ENCODE measurements at regions not wholly inside any gene's neighbourhood (a gene's known extent, or its start where the extent isn't known, plus 50 kb on each side); places are given as distances from the start of the nearest gene placed in this dataset.
"Not testable (repeated sequence)": the region's sequence is repeated elsewhere in the genome, so short reads cannot be mapped to it uniquely, and the experiment has no call there.

DNA sequence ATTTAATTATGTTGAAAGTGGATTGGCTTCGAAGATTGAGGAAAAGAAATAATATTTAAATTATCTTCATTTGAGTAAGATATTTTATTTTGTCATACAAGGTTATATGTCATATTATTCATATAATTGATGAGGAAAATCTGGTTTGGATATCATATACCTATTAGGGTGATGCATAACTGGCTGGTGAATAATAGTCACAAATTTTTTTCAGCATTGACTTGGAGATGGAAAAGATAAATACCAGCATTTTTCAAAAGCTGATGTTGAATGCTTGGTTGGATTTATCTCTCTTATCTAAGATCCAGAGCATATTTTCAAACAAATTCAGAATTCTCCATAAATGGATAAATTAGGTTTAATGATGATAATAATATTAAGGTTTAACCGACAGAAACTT lies 93.5 kb upstream of the SLIT2 start:
- Histone ChIP-seq H3K36me3 (replicated peaks in 1 of 2; ENCODE audit: control insufficient read depth in 1 of 2, insufficient read depth in 2 of 2, low read length in 2 of 2) (no peaks in the 10 kb centered on the region), H3K4me1 (ENCODE audit: insufficient read depth, low read length) (no peaks in the 10 kb centered on the region), H3K9me3 (ENCODE audit: low read length) (peaks cover 93% of the 10 kb centered on the region), H2AFZ (ENCODE audit: low read length) (no peak overlapping the region), H4K20me1 (ENCODE audit: insufficient read depth, low read length) (no peaks in the 10 kb centered on the region), H3K9ac (ENCODE audit: insufficient read depth, low read depth, low read length) (no peak overlapping the region), H3K79me2 (ENCODE audit: insufficient read depth, low read length) (no peaks in the 10 kb centered on the region), H3K4me3 (replicated peaks in 1 of 3; ENCODE audit: insufficient read depth in 1 of 3, low read depth in 2 of 3, low read length in 3 of 3) (no peak overlapping the region), H3K27ac (ENCODE audit: extremely low read length, insufficient read depth, low read length) (no peak overlapping the region), H3K27me3 (ENCODE audit: control insufficient read depth in 1 of 2, insufficient read depth in 2 of 2, low read length in 2 of 2) (no peaks in the 10 kb centered on the region), H3K4me2 (ENCODE audit: low read depth, low read length) (no peak overlapping the region)
- in situ Hi-C loops (cut with HindIII; ENCODE audit: extremely low pct_ligation_motif_present, low pct_unique_long_range_greater_than_20kb): no loop called here
- WGBS (ENCODE audit: low lambda C conversion rate): 5% methylated on average over 2 of the region's 2 CpGs
- DNase-seq (ENCODE audit: low spot score) (no peak), ATAC-seq (no peak), FAIRE-seq (no peak)
- no peak for TF ChIP-seq AKAP8 (CRISPR knock-in tag; IDR thresholded peaks at IDR 0.05)
- no peak for TF ChIP-seq ZMYM4 (CRISPR knock-in tag; IDR thresholded peaks at IDR 0.05)
- TF ChIP-seq FOXK1 (CRISPR knock-in tag; IDR thresholded peaks at IDR 0.05; ENCODE audit: borderline replicate concordance, low read depth): no peak
- TF ChIP-seq ASH2L (IDR thresholded peaks at IDR 0.05; ENCODE audit: insufficient read length, low read depth, low read length): no peak
- TF ChIP-seq, protein P1, sequence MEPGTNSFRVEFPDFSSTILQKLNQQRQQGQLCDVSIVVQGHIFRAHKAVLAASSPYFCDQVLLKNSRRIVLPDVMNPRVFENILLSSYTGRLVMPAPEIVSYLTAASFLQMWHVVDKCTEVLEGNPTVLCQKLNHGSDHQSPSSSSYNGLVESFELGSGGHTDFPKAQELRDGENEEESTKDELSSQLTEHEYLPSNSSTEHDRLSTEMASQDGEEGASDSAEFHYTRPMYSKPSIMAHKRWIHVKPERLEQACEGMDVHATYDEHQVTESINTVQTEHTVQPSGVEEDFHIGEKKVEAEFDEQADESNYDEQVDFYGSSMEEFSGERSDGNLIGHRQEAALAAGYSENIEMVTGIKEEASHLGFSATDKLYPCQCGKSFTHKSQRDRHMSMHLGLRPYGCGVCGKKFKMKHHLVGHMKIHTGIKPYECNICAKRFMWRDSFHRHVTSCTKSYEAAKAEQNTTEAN (CRISPR knock-in tag; conservative IDR thresholded peaks at IDR 0.05): no peak
- POLR2A ChIA-PET: no interaction called here
- BruUV-seq (replicated peaks): no TSS peak
- intact Hi-C loops (cut with micrococcal nuclease; ENCODE audit: unreplicated experiment): no loop called here
- CTCF ChIA-PET (ENCODE audit: low intra/inter-chr PET ratio, low total read pairs): no interaction called here

DNA sequence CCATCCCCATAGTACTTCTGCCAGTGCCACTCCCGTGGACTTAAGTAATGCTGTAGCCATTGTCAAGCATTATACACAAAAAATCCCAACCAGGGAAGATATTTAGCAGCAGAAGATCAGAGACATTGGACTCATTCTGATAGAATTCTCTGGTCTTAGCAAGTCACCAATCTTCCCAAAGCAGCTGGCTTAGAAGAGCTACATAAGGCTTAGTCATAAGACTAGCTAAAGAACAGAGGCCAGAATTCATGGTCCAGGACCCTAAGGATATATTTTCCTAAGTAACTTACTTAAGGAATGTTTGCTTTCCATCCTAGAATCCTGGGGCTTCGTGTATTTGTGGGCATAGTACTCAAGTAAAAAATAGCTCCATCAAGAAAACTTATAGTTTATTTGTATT lies 100.3 kb upstream of the SLIT2 start:
- no TSS peak for BruUV-seq (replicated peaks)
- TF ChIP-seq, protein P2, sequence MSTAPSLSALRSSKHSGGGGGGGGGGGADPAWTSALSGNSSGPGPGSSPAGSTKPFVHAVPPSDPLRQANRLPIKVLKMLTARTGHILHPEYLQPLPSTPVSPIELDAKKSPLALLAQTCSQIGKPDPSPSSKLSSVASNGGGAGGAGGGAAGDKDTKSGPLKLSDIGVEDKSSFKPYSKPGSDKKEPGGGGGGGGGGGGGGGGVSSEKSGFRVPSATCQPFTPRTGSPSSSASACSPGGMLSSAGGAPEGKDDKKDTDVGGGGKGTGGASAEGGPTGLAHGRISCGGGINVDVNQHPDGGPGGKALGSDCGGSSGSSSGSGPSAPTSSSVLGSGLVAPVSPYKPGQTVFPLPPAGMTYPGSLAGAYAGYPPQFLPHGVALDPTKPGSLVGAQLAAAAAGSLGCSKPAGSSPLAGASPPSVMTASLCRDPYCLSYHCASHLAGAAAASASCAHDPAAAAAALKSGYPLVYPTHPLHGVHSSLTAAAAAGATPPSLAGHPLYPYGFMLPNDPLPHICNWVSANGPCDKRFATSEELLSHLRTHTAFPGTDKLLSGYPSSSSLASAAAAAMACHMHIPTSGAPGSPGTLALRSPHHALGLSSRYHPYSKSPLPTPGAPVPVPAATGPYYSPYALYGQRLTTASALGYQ (CRISPR knock-in tag; IDR thresholded peaks at IDR 0.05): no peak
- TF ChIP-seq SPEN (CRISPR knock-in tag; IDR thresholded peaks at IDR 0.05; ENCODE audit: low read depth): no peak
- TF ChIP-seq NFKB2 (CRISPR knock-in tag; IDR thresholded peaks at IDR 0.05; ENCODE audit: borderline replicate concordance): no peak
- TF ChIP-seq ZNF329 (CRISPR knock-in tag; IDR thresholded peaks at IDR 0.05; ENCODE audit: low read depth): no peak
- H2AFZ ChIP-seq (ENCODE audit: low read length): no peak overlapping the region
- H3K4me2 ChIP-seq (ENCODE audit: low read depth, low read length): no peak overlapping the region
- intact Hi-C loops (cut with micrococcal nuclease; ENCODE audit: unreplicated experiment) (no loop called here), in situ Hi-C loops (cut with HindIII; ENCODE audit: extremely low pct_ligation_motif_present, low pct_unique_long_range_greater_than_20kb) (no loop called here)
- H4K20me1 ChIP-seq (ENCODE audit: insufficient read depth, low read length): no peaks in the 10 kb centered on the region
- H3K36me3 ChIP-seq (replicated peaks in 1 of 2; ENCODE audit: control insufficient read depth in 1 of 2, insufficient read depth in 2 of 2, low read length in 2 of 2): no peaks in the 10 kb centered on the region
- DNase-seq (ENCODE audit: low spot score) (no peak), ATAC-seq (no peak), FAIRE-seq (no peak)
- CTCF ChIA-PET (ENCODE audit: low intra/inter-chr PET ratio, low total read pairs): no interaction called here
- H3K4me1 ChIP-seq (ENCODE audit: insufficient read depth, low read length): no peaks in the 10 kb centered on the region
- 0% methylated on average over 2 of the region's 2 CpGs for WGBS (ENCODE audit: low lambda C conversion rate)
- POLR2A ChIA-PET: no interaction called here
- no peak overlapping the region for H3K9ac ChIP-seq (ENCODE audit: insufficient read depth, low read depth, low read length)
- no peak overlapping the region for H3K27ac ChIP-seq (ENCODE audit: extremely low read length, insufficient read depth, low read length)
- H3K4me3 ChIP-seq (replicated peaks in 1 of 3; ENCODE audit: insufficient read depth in 1 of 3, low read depth in 2 of 3, low read length in 3 of 3): no peak overlapping the region
- no peaks in the 10 kb centered on the region for H3K27me3 ChIP-seq (ENCODE audit: control insufficient read depth in 1 of 2, insufficient read depth in 2 of 2, low read length in 2 of 2)
- H3K9me3 ChIP-seq (ENCODE audit: low read length): peaks cover 79% of the 10 kb centered on the region
- no peaks in the 10 kb centered on the region for H3K79me2 ChIP-seq (ENCODE audit: insufficient read depth, low read length)

DNA sequence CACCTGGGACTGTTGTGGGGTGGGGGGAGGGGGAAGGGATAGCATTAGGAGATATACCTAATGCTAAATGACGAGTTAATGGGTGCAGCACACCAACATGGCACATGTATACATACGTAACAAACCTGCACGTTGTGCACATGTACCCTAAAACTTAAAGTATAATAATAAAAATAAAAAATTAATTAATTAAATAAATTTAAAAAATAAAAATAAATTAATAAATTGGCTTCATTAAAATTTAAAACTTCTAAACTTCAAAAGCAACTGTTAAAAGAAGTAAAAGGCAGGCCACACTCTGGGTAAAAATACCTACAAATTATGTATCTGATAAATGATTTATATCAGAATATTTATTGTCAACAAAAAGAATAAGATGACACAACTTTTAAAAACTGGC lies 102.6 kb upstream of the SLIT2 start:
- BruUV-seq (replicated peaks); H3K4me2 ChIP-seq (ENCODE audit: low read depth, low read length); FAIRE-seq; H3K4me3 ChIP-seq (replicated peaks in 1 of 3; ENCODE audit: insufficient read depth in 1 of 3, low read depth in 2 of 3, low read length in 3 of 3); H2AFZ ChIP-seq (ENCODE audit: low read length); POLR2A ChIA-PET; ATAC-seq; H3K36me3 ChIP-seq (replicated peaks in 1 of 2; ENCODE audit: control insufficient read depth in 1 of 2, insufficient read depth in 2 of 2, low read length in 2 of 2); DNase-seq (ENCODE audit: low spot score); in situ Hi-C loops (cut with HindIII; ENCODE audit: extremely low pct_ligation_motif_present, low pct_unique_long_range_greater_than_20kb); CTCF ChIA-PET (ENCODE audit: low intra/inter-chr PET ratio, low total read pairs); intact Hi-C loops (cut with micrococcal nuclease; ENCODE audit: unreplicated experiment); H3K79me2 ChIP-seq (ENCODE audit: insufficient read depth, low read length); H3K9ac ChIP-seq (ENCODE audit: insufficient read depth, low read depth, low read length); H3K27ac ChIP-seq (ENCODE audit: extremely low read length, insufficient read depth, low read length); H4K20me1 ChIP-seq (ENCODE audit: insufficient read depth, low read length); H3K4me1 ChIP-seq (ENCODE audit: insufficient read depth, low read length); H3K27me3 ChIP-seq (ENCODE audit: control insufficient read depth in 1 of 2, insufficient read depth in 2 of 2, low read length in 2 of 2): not testable (repeated sequence)
- WGBS (ENCODE audit: low lambda C conversion rate): 30% methylated on average over 3 of the region's 3 CpGs
- peaks cover 77% of the 10 kb centered on the region for H3K9me3 ChIP-seq (ENCODE audit: low read length)

Measured in HepG2 (cell line).